ENCODE measurements at regions not wholly inside any gene's neighbourhood (a gene's known extent, or its start where the extent isn't known, plus 50 kb on each side); places are given as distances from the start of the nearest gene placed in this dataset.
"Not testable (repeated sequence)": the region's sequence is repeated elsewhere in the genome, so short reads cannot be mapped to it uniquely, and the experiment has no call there.

GRCh38 chrX:41022566-41022965, 62.7 kb upstream of the USP9X start:
- no peak for DNase-seq (ENCODE audit: low spot score)
- intact Hi-C loops (cut with DNase I): no loop called here
- no peak for ATAC-seq

GRCh38 chrX:41023098-41023497, 62.1 kb upstream of the USP9X start:
- DNase-seq (ENCODE audit: low spot score): no peak
- ATAC-seq: no peak
- intact Hi-C loops (cut with DNase I): no loop called here

- ATAC-seq; intact Hi-C loops (cut with DNase I); DNase-seq (ENCODE audit: low spot score): not testable (repeated sequence)
These were observed 60.9 kb upstream of the USP9X start for GRCh38 chrX:41024335-41024734.

- no peak for DNase-seq (ENCODE audit: low spot score)
- intact Hi-C loops (cut with DNase I): no loop called here
- ATAC-seq: no peak
These were observed 60.5 kb upstream of the USP9X start for GRCh38 chrX:41024755-41025154.

GRCh38 chrX:41025926-41026701, 59.1 kb upstream of the USP9X start:
- ATAC-seq (no peak), DNase-seq (ENCODE audit: low spot score) (no peak)
- intact Hi-C loops (cut with DNase I): no loop called here

GRCh38 chrX:41026702-41027078, 58.6 kb upstream of the USP9X start:
- intact Hi-C loops (cut with DNase I): no loop called here
- DNase-seq (ENCODE audit: low spot score) (no peak), ATAC-seq (no peak)

GRCh38 chrX:41029332-41029731, 55.9 kb upstream of the USP9X start:
- ATAC-seq (no peak), DNase-seq (ENCODE audit: low spot score) (no peak)
- intact Hi-C loops (cut with DNase I): no loop called here

GRCh38 chrX:41031256-41031967, 53.8 kb upstream of the USP9X start:
- ATAC-seq: no peak
- no peak for DNase-seq (ENCODE audit: low spot score)
- intact Hi-C loops (cut with DNase I): no loop called here

GRCh38 chrX:41033299-41033698, 51.9 kb upstream of the USP9X start:
- intact Hi-C loops (cut with DNase I): no loop called here
- no peak for ATAC-seq

GRCh38 chrX:41034902-41035301, 50.3 kb upstream of the USP9X start:
- ATAC-seq; intact Hi-C loops (cut with DNase I); DNase-seq (ENCODE audit: low spot score): not testable (repeated sequence)

More at GRCh38 chrX:41033299-41033698, 51.9 kb upstream of the USP9X start:
- DNase-seq (ENCODE audit: low spot score): no peak

Data from sciatic nerve (tissue), 2 donors.